Hepatic stellate cell (primary cell): ENCODE measurements at regions not wholly inside any gene's neighbourhood (a gene's known extent, or its start where the extent isn't known, plus 50 kb on each side); places are given as distances from the start of the nearest gene placed in this dataset.

Experiments used
- DNase-seq: peaks from one replicate; pipeline ENCODE4 v3.0.0; 2011; ENCODE audit warnings: low spot score

GRCh38 chr2:156164091-156164720, 168.3 kb downstream of the NR4A2 start:
- no peak for DNase-seq

GRCh38 chr2:156158808-156159207, 173.7 kb downstream of the NR4A2 start:
- DNase-seq = no peak

DNA sequence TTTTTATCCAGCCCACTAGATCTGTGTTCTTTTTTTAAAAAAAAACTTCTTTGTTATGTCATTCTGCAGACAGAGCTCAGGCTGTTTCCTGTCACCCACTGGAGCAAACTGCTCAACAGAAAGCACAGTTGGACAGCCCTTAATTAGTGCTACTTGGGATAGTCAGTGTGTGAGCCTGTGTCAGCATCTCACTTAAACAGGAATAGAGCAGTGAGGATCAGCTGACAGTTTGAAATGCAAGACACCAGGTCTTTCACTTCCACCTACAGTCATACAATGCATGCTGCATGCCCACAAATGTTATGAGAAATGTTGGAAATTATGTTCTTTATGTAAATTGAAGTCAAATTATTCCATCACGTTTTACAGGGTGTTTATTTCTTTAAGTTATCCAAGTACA, 174.9 kb downstream of the NR4A2 start:
- no peak for DNase-seq

DNA sequence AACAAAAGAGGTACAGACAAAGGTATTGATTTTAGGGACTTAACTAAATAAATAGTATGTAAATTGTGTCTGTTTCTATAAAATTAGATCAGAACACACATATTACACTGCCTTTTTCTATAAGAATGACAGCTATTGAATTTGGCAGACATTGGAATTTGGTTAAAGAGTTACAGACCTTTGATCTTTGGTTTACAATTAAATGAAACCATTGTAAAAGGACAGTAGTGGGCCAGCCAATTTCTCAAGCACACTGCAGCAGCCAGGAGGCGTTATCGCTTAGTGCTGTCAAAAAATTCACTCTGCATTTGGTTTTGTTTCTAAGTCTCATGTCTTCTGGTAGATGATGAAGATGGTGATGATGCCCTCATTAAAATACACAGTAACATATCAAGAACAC, 175.9 kb downstream of the NR4A2 start:
- no peak for DNase-seq

- DNase-seq = no peak
Observed at GRCh38 chr2:156155319-156155718, 177.2 kb downstream of the NR4A2 start.

DNA sequence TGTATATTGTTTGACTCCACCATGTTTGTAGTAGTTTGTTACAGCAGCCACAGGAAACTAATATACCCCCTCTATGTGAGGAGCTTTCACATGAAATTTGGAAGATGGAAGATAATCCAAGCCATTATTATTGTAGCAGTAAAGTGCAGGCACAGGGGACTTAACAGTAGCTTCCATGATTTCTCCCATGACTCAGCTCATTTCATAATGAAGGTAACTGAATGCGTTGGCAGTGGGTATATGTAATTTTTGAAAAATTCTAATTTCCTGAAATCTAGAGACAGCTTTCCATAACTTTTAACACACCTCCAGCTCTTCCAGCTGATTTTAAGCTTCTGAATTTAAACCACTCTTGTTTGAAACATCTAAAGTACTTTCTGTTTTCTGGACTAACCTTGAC, 181.2 kb downstream of the NR4A2 start:
- DNase-seq = no peak

- DNase-seq = no peak
Observed at GRCh38 chr2:156147594-156148330, 184.8 kb downstream of the NR4A2 start.

GRCh38 chr2:156145976-156146375, 186.5 kb downstream of the NR4A2 start:
- DNase-seq = no peak

- no peak for DNase-seq
Observed at GRCh38 chr2:156145469-156145868, 187.1 kb downstream of the NR4A2 start.

- DNase-seq = no peak
Observed at GRCh38 chr2:156136566-156136965, 196.0 kb downstream of the NR4A2 start.

GRCh38 chr2:156134887-156135286, 197.6 kb downstream of the NR4A2 start:
- no peak for DNase-seq

DNA sequence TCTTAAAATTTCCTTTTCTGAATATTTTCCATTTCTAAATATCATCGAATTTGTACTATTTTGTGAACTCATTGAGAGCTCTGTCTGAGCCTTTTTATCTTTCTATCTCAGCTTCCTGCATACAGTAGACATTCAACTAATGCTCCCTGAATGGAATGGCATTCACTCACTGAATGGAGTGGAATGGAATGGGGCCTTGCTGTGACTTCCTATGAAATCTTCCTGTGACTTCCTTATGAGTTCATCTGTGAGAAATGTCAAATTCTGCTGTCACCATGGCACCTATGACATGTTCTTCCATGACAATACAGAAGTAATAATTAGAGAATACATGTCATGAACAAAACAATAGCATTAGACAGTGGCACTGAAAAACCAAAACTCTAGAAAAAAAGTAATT, 199.6 kb downstream of the NR4A2 start:
- DNase-seq = no peak

DNA sequence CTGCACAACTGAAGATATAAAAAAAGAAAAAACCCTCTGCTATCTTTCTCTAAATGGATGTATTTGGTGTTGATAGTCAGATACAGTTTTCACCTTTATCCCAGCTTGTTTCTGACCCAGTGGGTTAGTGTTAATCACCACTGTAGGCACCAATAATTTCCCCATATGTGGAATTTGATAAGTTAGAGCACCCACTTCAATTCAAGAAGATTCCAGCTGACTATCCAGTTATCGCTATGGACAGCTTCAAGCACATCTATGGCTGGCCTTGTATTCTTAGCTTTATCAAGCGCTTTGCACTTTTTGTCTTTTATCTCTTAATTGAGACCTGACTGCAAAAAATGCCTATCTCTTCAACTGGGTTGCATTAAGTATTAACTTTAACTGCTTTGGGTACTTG, 200.4 kb downstream of the NR4A2 start:
- DNase-seq = no peak

GRCh38 chr2:156129227-156129626, 203.3 kb downstream of the NR4A2 start:
- DNase-seq = no peak

DNA sequence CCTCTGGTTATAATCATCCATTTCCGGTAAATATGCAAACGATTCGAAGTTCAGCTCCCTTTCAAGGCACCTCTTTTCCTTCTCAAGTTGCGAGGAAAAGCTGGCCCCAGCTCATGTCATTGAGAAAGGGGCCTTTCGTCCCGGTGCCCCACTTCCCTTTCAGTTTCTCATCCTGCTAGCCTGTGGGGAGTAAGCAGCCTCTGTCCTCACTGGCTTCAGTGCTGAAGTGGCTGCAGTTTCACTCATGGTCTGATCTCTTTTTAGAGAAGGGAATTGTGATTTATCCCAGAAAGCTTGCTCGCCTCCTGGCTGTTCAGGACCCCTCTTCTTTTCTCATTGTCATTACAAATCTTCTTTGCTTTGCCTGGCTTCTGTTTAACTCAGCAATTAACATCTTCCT, 207.5 kb downstream of the NR4A2 start:
- DNase-seq = no peak

- DNase-seq = no peak
Observed at GRCh38 chr2:156124458-156124857, 208.1 kb downstream of the NR4A2 start.

DNA sequence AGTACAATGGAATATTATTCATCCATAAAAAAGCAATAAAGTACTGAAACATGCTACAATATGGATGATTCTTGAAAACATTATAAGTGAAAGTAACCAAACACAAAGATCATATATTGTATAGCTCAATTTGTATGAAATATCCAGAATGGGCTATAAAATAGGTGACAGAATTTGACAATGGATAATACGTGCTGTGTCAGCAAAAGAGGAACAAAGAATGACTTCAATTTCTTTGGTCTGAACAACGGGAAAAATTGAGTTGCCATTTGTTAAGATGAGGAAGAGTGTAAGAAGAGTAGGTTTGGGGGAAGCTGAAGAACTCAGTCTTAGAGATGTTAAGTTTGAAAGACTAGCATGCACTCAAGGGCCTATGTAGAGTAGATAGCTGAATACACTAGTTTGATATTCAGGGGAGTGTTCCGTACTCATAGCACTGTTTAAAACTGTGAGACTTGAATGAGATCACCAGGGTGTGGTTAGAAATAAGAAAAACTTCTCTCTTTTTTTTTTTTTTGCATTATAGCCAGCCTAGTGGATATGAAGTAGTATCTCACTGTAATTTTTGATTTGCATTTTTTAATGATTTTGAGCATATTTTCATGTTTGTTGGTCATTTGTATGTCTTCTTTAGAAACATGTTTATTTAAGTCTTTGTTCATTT, 213.6 kb downstream of the NR4A2 start:
- DNase-seq = no peak

DNA sequence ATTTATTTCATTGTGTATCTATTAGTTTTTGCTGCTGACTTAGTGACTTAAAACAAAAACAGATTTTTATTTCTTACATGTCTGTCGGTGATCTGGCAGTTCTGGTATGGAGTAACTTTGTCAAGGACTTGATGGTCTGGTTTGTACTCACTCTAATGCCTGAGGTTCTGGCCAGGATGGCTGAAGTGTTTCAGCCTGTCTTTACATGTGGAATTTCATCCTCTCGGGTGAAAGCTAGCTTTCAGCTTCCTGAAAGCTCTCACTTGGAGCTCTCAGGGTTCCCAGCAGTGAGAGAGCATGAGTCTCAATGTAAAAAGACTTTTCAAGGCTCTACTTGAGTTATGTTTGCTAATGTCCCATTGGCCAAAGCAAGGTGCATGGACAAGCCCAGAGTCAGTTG, 216.4 kb downstream of the NR4A2 start:
- DNase-seq = no peak

DNA sequence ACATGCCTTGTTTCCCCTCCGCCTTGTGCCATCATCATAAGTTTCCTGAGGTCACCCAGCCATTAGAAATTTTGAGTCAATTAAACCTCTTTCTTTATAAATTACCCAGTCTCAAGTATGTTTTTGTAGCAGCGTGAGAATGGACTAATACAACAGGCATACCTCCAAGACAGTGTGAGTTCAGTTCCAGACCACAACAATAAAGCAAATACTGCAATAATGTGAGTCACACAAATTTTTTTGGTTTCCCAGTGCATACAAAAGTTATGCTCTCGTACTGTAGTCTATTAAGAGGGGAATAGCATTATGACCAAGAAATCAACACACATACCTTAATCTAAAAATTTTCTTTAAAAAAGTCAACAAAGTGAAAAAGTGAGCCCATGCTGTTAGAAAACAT, 217.2 kb downstream of the NR4A2 start:
- no peak for DNase-seq

- DNase-seq = no peak
Observed at GRCh38 chr2:156112323-156112722, 220.2 kb downstream of the NR4A2 start.

- no peak for DNase-seq
Observed at GRCh38 chr2:156110890-156111289, 221.6 kb downstream of the NR4A2 start.

- DNase-seq = no peak
Observed at GRCh38 chr2:156099382-156099781, 233.1 kb downstream of the NR4A2 start.

DNA sequence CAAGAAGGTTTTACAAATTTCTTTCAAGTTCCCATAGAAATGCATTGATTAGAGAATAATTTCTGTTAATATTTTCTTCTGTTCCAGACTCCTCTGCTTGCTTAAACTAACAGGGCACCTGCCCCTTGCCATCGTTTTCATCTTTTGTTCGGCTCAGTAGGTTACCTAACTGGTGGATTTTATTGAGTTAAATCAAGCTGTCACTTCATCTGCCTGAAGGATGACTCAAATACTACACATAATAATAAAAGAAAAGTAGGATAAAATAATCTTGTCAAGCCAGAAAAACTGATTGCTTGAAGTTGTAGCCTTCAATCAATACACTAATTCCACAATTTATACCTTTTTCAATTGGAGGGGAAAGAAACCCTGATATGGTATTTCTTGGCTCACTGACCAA, 234.0 kb downstream of the NR4A2 start:
- no peak for DNase-seq

GRCh38 chr2:156088587-156088986, 243.9 kb downstream of the NR4A2 start:
- no peak for DNase-seq
